Large intestine (tissue), 3 donors: ENCODE measurements at regions not wholly inside any gene's neighbourhood (a gene's known extent, or its start where the extent isn't known, plus 50 kb on each side); places are given as distances from the start of the nearest gene placed in this dataset.

Experiments
- DNase-seq, 2 donors: peaks; one replicate each; pipeline versions ENCODE4 v3.0.0 to v3.0.0-alpha.2; 2013
- H3K27ac ChIP-seq: one replicate; pipeline ENCODE4 v1.5.1; 2013; ENCODE audit warnings: low read length
- H3K27me3 ChIP-seq: 2 replicates; pipeline ENCODE4 v1.6.1; 2013; ENCODE audit warnings: low read length; ENCODE audit not compliant: control insufficient read depth, insufficient read depth
- H3K36me3 ChIP-seq: 2 replicates; pipeline ENCODE4 v1.6.1; 2013; ENCODE audit warnings: low read length; ENCODE audit not compliant: control insufficient read depth, insufficient read depth
- H3K4me1 ChIP-seq: one replicate; pipeline ENCODE4 v1.6.1; 2013; ENCODE audit warnings: low read length; ENCODE audit not compliant: control insufficient read depth, insufficient read depth
- H3K4me3 ChIP-seq: one replicate; pipeline ENCODE4 v1.5.1; 2013; ENCODE audit warnings: low read length
- H3K9me3 ChIP-seq: one replicate; pipeline ENCODE4 v1.6.1; 2013; ENCODE audit warnings: mild to moderate bottlenecking, low read depth, low read length, moderate library complexity; ENCODE audit not compliant: control insufficient read depth
- WGBS: methylation state at CpG from one replicate; pipeline ENCODE4 v1.1.5; 2013; ENCODE audit warnings: low lambda C conversion rate; ENCODE audit not compliant: insufficient coverage; 5-methylcytosine and 5-hydroxymethylcytosine counted together

DNA sequence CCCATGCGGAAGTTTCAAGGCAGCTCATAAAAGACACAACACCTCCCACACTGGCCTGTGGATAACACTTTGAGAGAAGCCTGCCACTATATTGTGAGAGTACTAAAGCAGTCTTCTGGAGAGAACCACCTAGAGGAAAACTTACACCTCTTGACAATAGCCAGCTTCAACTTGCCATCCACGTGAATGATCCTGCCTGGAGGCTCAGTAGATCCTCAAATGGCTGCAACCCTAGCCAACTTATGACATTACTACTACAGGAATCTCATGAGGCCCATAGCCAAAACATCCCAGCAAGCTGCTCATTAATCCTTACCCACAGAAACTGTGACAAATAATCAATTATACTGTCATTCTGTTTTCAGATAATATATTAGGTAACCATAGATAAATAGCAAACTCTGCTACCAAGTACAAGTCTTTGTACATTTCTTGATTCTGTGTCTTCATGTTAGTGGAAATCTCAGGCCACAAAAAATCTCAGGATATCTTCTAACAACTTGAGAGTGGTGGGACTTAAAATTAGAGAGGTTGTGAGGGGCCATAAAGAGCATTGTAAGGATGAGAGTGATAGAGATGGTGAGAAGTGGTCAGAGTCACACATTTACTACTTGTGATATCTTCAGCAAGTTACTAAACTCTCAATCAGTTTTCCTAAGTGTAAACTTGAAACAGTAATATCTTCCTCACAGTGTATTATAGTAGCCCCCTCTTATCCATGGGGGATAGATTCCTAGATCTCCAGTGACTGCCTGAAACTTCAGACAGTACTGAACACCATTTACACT lies 368.0 kb downstream of the C12orf50 start:
- no peaks in the 10 kb centered on the region for H3K9me3 ChIP-seq
- no peaks in the 10 kb centered on the region for H3K36me3 ChIP-seq
- peak overlapping the region; percentile 28 for H3K27ac ChIP-seq
- H3K27me3 ChIP-seq, result no peaks in the 10 kb centered on the region
- H3K4me1 ChIP-seq, result no peaks in the 10 kb centered on the region
- no peak overlapping the region for H3K4me3 ChIP-seq
- peak in 1 of 2 donors; percentile 4 for DNase-seq
- no CpG with 5 or more reads among the region's 2 CpGs for WGBS

- H3K27me3 ChIP-seq, result no peaks in the 10 kb centered on the region
- WGBS, result 83% methylated on average over 1 of the region's 2 CpGs
- no peak overlapping the region for H3K27ac ChIP-seq
These were observed 368.9 kb downstream of the C12orf50 start for GRCh38 chr12:87660291-87660690.

DNA sequence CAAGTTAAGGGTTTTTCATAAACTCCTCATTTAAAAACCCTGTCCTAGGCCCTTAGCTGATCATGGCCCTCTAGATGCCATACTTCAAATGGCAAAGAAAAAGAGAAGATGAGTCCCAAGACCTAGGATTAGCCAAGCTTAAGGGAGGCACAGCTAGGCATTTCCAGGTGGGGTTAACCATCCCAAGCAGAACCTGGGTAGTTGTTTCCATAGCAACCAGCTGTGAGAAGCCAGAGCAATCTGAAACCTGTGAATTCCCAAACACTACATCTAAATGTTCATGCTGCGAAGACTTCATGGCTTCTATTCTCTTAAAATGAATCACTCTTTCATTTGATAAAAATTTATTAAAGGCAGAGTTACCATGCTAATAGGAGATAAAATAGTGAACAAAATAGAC lies 372.9 kb downstream of the C12orf50 start:
- Histone ChIP-seq H3K36me3 (no peaks in the 10 kb centered on the region), H3K27me3 (no peaks in the 10 kb centered on the region), H3K27ac (no peak overlapping the region), H3K9me3 (no peaks in the 10 kb centered on the region), H3K4me1 (no peaks in the 10 kb centered on the region), H3K4me3 (no peak overlapping the region)
- DNase-seq, result no peak
- no CpG with 5 or more reads among the region's 1 CpG for WGBS

More at GRCh38 chr12:87660291-87660690, 368.9 kb downstream of the C12orf50 start:
- Histone ChIP-seq H3K4me3 (no peak overlapping the region), H3K9me3 (no peaks in the 10 kb centered on the region), H3K36me3 (no peaks in the 10 kb centered on the region), H3K4me1 (no peaks in the 10 kb centered on the region)
- no peak for DNase-seq

- no peaks in the 10 kb centered on the region for H3K27me3 ChIP-seq
- no peak overlapping the region for H3K4me3 ChIP-seq
- no peak for DNase-seq
- no peaks in the 10 kb centered on the region for H3K9me3 ChIP-seq
- WGBS, result 100% methylated on average over 1 of the region's 3 CpGs
- H3K4me1 ChIP-seq, result no peaks in the 10 kb centered on the region
- H3K36me3 ChIP-seq, result no peaks in the 10 kb centered on the region
- no peak overlapping the region for H3K27ac ChIP-seq
These were observed 377.4 kb downstream of the C12orf50 start for GRCh38 chr12:87651670-87652425.

DNA sequence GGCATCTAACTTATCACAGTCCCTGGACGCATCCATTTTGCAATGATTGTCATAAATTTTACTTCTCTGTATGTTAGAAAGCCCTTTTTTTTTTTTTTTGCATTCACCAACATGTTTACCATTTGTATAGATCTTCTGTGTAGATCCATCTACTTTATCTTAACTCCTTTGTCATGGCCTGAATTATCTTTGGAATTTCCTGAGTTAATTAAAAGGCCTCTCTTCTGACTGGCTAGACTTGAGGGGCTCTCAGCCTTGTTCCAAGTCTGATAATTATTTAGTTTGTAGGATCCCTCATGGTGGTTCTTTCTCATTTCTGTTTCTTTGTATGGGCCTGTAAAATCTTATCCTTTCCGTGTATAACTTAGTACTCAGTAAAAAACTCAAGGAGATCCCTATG lies 387.0 kb downstream of the C12orf50 start:
- no peaks in the 10 kb centered on the region for H3K9me3 ChIP-seq
- H3K4me1 ChIP-seq, result no peaks in the 10 kb centered on the region
- no peaks in the 10 kb centered on the region for H3K36me3 ChIP-seq
- H3K27me3 ChIP-seq, result no peaks in the 10 kb centered on the region
- H3K27ac ChIP-seq, result no peak overlapping the region
- 100% methylated on average over 1 of the region's 2 CpGs for WGBS
- no peak for DNase-seq
- H3K4me3 ChIP-seq, result no peak overlapping the region

- no peak for DNase-seq
These were observed 411.0 kb downstream of the C12orf50 start for GRCh38 chr12:87618199-87618598.

DNA sequence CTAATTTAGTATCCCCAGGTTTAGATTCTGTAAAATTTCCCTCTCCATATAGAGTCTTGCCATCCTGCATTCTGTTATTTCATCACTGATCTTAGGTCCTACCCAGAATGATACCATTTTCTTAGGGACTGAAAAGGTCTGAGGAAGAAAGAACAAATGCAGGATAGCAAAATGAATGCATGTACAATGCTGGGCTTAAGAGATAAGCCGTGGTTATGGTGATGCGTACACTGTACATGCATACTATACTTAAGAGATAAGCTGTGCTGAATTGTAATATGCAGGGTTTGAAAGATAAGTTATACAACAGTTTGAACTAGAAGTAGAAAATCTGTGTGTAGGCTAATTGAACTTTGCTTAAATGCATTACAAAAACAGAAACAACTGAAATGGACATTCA lies 416.2 kb downstream of the C12orf50 start:
- no peak overlapping the region for H3K27ac ChIP-seq
- WGBS, result 46% methylated on average over 2 of the region's 2 CpGs
- no peak for DNase-seq
- H3K36me3 ChIP-seq, result no peaks in the 10 kb centered on the region
- no peak overlapping the region for H3K4me3 ChIP-seq
- H3K27me3 ChIP-seq, result no peaks in the 10 kb centered on the region
- H3K4me1 ChIP-seq, result no peaks in the 10 kb centered on the region
- no peaks in the 10 kb centered on the region for H3K9me3 ChIP-seq

More at GRCh38 chr12:87618199-87618598, 411.0 kb downstream of the C12orf50 start:
- no peaks in the 10 kb centered on the region for H3K27me3 ChIP-seq
- H3K27ac ChIP-seq, result no peak overlapping the region
- no peak overlapping the region for H3K4me3 ChIP-seq
- no peaks in the 10 kb centered on the region for H3K4me1 ChIP-seq
- H3K36me3 ChIP-seq, result no peaks in the 10 kb centered on the region
- peaks cover 3% of the 10 kb centered on the region for H3K9me3 ChIP-seq

DNA sequence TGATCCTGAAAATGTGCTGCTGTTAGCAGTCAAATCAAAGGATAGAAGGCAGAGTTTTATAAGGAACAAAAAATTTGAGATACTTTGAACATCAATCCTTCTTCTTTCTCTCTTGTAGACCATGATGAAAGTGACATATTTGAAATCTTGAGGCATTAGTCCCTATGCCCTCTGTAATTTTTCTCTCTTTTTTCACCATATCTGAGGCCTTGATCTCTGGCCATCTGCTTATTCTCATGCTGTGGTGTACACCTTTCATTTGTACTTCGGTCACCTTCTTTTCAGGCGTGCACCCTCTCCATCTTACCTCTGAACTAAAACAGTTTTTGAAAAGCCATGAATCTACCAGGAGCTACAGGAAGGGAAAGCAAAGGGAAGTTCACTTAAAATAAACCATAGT lies 420.9 kb downstream of the C12orf50 start:
- DNase-seq, result no peak
- 75% methylated on average over 2 of the region's 2 CpGs for WGBS

GRCh38 chr12:87603727-87604126 lies 425.5 kb downstream of the C12orf50 start:
- Histone ChIP-seq H3K27me3 (no peaks in the 10 kb centered on the region), H3K36me3 (no peaks in the 10 kb centered on the region), H3K4me1 (no peaks in the 10 kb centered on the region), H3K27ac (no peak overlapping the region), H3K9me3 (no peaks in the 10 kb centered on the region), H3K4me3 (no peak overlapping the region)
- DNase-seq, result no peak
- no CpG with 5 or more reads among the region's 2 CpGs for WGBS

More for the DNA sequence above, 420.9 kb downstream of the C12orf50 start:
- Histone ChIP-seq H3K27ac (no peak overlapping the region), H3K4me3 (no peak overlapping the region), H3K9me3 (no peaks in the 10 kb centered on the region), H3K36me3 (no peaks in the 10 kb centered on the region), H3K27me3 (no peaks in the 10 kb centered on the region), H3K4me1 (no peaks in the 10 kb centered on the region)

GRCh38 chr12:87599459-87599858 lies 429.7 kb downstream of the C12orf50 start:
- Histone ChIP-seq H3K4me1 (no peaks in the 10 kb centered on the region), H3K27ac (no peak overlapping the region), H3K27me3 (no peaks in the 10 kb centered on the region), H3K4me3 (no peak overlapping the region), H3K36me3 (no peaks in the 10 kb centered on the region), H3K9me3 (no peaks in the 10 kb centered on the region)
- 55% methylated on average over 1 of the region's 3 CpGs for WGBS
- DNase-seq, result peak in 1 of 2 donors; percentile 14
